ENCODE measurements at regions not wholly inside any gene's neighbourhood (a gene's known extent, or its start where the extent isn't known, plus 50 kb on each side); places are given as distances from the start of the nearest gene placed in this dataset.

DNA sequence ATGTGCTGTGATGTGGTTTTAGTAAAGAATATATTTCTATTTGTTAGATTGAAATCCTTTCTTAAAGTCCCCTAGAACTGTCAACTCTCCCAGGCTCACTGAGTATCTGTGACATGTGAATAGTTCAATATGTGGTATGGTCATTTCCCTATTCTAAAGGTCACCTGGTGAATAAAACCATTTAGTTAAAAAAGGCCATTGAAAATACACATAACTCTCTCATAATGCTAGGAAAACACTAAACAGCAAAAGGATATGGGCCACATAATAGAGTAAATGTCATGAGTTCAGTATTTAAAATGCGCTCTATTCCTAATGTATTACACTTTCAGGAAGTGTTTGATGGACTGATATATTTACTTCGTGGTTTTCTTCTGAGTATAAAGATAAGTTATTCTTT lies 420.9 kb upstream of the JAG1 start:
- no peak for DNase-seq (ENCODE audit: low read depth)
- no peak overlapping the region for H3K4me3 ChIP-seq (ENCODE audit: low read depth, low read length)
- TF ChIP-seq, protein P1, sequence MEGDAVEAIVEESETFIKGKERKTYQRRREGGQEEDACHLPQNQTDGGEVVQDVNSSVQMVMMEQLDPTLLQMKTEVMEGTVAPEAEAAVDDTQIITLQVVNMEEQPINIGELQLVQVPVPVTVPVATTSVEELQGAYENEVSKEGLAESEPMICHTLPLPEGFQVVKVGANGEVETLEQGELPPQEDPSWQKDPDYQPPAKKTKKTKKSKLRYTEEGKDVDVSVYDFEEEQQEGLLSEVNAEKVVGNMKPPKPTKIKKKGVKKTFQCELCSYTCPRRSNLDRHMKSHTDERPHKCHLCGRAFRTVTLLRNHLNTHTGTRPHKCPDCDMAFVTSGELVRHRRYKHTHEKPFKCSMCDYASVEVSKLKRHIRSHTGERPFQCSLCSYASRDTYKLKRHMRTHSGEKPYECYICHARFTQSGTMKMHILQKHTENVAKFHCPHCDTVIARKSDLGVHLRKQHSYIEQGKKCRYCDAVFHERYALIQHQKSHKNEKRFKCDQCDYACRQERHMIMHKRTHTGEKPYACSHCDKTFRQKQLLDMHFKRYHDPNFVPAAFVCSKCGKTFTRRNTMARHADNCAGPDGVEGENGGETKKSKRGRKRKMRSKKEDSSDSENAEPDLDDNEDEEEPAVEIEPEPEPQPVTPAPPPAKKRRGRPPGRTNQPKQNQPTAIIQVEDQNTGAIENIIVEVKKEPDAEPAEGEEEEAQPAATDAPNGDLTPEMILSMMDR (IDR thresholded peaks at IDR 0.05; ENCODE audit: insufficient read depth, low read depth, low read length, missing control alignments), result no peak

GRCh38 chr20:11098888-11099287 lies 425.1 kb upstream of the JAG1 start:
- TF ChIP-seq, protein P1 (IDR thresholded peaks at IDR 0.05; ENCODE audit: insufficient read depth, low read depth, low read length, missing control alignments), result peak; percentile 2
- no peak for DNase-seq (ENCODE audit: low read depth)
- no peak overlapping the region for H3K4me3 ChIP-seq (ENCODE audit: low read depth, low read length)

DNA sequence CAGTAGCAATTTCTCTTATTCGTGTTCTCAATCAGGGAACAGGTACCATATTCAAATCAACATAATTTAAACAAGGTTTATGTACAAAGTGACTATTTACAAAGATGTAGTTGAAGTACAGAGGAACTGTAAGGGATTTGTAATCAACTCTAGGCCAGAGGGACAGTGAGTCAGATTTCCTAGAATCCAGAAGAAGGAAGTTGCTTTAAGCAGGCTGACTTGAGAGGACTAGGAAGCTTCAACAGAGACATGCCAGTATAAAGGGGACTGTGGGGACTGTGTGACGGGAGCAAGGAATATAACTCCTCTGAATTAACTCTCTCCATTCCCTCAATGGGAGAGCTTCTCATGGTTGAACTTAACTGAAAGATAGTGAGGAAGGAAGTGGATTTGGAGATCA lies 427.4 kb upstream of the JAG1 start:
- H3K4me3 ChIP-seq (ENCODE audit: low read depth, low read length), result no peak overlapping the region
- TF ChIP-seq, protein P1 (IDR thresholded peaks at IDR 0.05; ENCODE audit: insufficient read depth, low read depth, low read length, missing control alignments), result no peak
- DNase-seq (ENCODE audit: low read depth), result no peak

DNA sequence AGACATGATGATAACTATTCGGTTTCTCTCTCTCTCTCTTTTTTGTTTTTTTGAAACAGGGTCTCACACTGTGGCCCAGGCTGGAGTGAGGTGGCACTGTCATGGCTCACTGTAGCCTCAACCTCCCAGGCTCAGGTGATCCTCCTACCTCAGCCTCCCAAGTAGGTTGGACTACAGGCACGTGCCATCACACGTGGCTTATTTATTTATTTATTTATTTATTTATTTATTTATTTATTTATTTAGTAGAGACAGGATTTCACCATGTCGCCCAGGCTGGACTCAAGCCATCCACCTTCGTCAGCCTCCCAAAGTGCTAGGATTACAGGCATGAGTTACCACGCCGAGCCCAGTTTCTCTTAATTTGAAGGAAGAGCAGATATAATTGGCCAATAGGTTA lies 427.9 kb upstream of the JAG1 start:
- no peak for DNase-seq (ENCODE audit: low read depth)
- H3K4me3 ChIP-seq (ENCODE audit: low read depth, low read length), result no peak overlapping the region
- TF ChIP-seq, protein P1 (IDR thresholded peaks at IDR 0.05; ENCODE audit: insufficient read depth, low read depth, low read length, missing control alignments), result no peak

- DNase-seq (ENCODE audit: low read depth), result no peak
- TF ChIP-seq, protein P1 (IDR thresholded peaks at IDR 0.05; ENCODE audit: insufficient read depth, low read depth, low read length, missing control alignments), result no peak
- H3K4me3 ChIP-seq (ENCODE audit: low read depth, low read length), result no peak overlapping the region
These were observed 430.1 kb upstream of the JAG1 start for GRCh38 chr20:11103866-11104265.

DNA sequence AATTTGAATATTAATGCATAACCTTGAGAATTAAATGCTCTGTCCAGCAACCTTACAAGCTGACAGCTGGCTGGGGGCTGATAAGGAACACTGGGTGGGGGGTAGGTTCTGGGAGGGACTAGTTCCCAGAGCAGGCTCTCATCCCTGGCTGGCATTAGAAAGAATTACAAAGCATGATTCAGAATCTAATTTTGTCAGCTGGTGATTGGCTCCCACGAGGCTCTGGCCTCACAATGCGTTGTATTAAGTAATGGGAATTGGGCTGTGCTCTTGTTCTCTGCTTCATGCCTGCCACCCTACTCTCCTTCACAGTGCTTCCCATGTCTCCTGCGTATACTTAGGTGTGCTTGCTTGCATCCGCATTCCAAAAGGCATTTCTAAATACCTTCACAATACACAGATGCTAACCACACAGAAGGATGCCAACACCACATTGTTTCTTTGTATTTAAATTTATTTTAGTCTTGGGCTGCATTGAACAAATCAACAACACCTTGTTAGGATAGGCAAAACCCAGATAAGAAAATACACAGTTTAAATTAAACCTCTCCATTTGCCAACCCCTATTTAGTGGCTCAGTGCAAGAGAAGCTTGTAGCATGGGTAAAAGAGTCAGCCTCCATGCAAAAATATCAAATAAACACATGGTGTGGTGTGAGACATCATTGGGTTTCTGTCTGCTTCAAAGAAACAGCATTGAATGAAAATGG lies 434.5 kb upstream of the JAG1 start:
- TF ChIP-seq, protein P1 (IDR thresholded peaks at IDR 0.05; ENCODE audit: insufficient read depth, low read depth, low read length, missing control alignments), result no peak

DNA sequence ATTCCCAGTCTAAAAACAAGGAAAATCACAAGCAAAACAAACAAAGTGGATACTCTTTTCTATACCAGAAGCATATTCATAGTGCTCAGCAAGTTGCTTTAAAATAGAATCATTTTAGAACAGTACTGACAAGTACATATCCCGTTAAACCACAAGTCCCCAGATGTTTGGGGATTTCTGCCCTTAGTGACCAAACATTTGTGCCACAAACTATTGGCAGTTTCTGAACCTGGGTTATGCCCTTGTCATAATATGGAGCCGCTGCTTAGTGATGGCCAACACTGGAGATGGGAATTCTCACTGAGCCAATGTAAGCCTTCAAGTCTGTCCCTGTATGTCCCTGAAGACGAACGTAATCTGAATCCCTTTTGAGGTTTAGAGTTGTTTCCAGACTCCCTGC lies 436.7 kb upstream of the JAG1 start:
- TF ChIP-seq, protein P1 (IDR thresholded peaks at IDR 0.05; ENCODE audit: insufficient read depth, low read depth, low read length, missing control alignments), result no peak
- DNase-seq (ENCODE audit: low read depth), result peak; percentile 27
- H3K4me3 ChIP-seq (ENCODE audit: low read depth, low read length), result no peak overlapping the region

More for the DNA sequence above, 434.5 kb upstream of the JAG1 start:
- H3K4me3 ChIP-seq (ENCODE audit: low read depth, low read length), result no peak overlapping the region
- no peak for DNase-seq (ENCODE audit: low read depth)
